ENCODE measurements at regions not wholly inside any gene's neighbourhood (a gene's known extent, or its start where the extent isn't known, plus 50 kb on each side); places are given as distances from the start of the nearest gene placed in this dataset.

DNA sequence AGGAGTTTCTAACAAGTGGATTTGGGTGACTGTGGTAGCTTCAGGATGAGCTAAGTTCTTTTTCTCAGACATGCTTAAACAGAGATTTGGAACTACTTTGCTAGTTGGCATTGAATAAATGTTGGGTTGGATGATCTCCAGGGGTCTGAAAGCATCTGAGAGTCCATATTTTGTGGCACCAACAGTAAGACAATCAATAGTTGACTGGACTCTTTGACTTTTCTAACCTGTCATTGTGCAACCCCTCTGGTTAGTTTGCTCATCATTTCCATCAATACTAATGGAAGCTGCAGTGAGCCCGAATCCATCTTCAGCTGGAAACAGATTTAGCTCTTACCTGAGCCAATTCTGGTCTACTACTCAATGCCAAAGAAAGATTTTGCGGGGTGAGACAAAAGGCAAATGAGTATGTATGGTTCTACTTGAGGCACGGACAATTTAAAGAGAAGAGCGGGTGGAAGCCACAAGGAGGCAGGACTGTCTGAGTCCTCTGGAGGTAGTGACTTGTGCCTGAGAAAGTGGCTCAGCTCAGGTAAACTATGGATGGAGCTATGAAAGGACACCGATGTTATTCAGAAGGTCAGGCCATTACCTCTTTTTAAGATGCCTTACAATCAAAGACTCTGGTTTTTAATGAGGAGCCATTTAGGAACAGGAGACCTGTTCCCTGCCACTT, 118.7 kb downstream of the MID1IP1 start:
- H3K27ac ChIP-seq (ENCODE audit: low read depth in 1 of 2, low read length in 2 of 2) = peak overlapping the region in 1 of 2 donors; percentile 19

More for the DNA sequence above, 118.7 kb downstream of the MID1IP1 start:
- 38% methylated on average over 5 of the region's 5 CpGs for WGBS
- H3K9ac ChIP-seq (ENCODE audit: low read depth in 1 of 2, low read length in 2 of 2) = no peak overlapping the region
- no peak overlapping the region for H3K4me3 ChIP-seq (ENCODE audit: low read depth in 1 of 3, low read length in 3 of 3)
- TF ChIP-seq, protein P1, sequence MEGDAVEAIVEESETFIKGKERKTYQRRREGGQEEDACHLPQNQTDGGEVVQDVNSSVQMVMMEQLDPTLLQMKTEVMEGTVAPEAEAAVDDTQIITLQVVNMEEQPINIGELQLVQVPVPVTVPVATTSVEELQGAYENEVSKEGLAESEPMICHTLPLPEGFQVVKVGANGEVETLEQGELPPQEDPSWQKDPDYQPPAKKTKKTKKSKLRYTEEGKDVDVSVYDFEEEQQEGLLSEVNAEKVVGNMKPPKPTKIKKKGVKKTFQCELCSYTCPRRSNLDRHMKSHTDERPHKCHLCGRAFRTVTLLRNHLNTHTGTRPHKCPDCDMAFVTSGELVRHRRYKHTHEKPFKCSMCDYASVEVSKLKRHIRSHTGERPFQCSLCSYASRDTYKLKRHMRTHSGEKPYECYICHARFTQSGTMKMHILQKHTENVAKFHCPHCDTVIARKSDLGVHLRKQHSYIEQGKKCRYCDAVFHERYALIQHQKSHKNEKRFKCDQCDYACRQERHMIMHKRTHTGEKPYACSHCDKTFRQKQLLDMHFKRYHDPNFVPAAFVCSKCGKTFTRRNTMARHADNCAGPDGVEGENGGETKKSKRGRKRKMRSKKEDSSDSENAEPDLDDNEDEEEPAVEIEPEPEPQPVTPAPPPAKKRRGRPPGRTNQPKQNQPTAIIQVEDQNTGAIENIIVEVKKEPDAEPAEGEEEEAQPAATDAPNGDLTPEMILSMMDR (IDR thresholded peaks at IDR 0.05; ENCODE audit: low read depth, low read length, missing input control) = no peak
- TF ChIP-seq, protein P2, sequence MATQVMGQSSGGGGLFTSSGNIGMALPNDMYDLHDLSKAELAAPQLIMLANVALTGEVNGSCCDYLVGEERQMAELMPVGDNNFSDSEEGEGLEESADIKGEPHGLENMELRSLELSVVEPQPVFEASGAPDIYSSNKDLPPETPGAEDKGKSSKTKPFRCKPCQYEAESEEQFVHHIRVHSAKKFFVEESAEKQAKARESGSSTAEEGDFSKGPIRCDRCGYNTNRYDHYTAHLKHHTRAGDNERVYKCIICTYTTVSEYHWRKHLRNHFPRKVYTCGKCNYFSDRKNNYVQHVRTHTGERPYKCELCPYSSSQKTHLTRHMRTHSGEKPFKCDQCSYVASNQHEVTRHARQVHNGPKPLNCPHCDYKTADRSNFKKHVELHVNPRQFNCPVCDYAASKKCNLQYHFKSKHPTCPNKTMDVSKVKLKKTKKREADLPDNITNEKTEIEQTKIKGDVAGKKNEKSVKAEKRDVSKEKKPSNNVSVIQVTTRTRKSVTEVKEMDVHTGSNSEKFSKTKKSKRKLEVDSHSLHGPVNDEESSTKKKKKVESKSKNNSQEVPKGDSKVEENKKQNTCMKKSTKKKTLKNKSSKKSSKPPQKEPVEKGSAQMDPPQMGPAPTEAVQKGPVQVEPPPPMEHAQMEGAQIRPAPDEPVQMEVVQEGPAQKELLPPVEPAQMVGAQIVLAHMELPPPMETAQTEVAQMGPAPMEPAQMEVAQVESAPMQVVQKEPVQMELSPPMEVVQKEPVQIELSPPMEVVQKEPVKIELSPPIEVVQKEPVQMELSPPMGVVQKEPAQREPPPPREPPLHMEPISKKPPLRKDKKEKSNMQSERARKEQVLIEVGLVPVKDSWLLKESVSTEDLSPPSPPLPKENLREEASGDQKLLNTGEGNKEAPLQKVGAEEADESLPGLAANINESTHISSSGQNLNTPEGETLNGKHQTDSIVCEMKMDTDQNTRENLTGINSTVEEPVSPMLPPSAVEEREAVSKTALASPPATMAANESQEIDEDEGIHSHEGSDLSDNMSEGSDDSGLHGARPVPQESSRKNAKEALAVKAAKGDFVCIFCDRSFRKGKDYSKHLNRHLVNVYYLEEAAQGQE (IDR thresholded peaks at IDR 0.05) = no peak
- TF ChIP-seq, protein P3, sequence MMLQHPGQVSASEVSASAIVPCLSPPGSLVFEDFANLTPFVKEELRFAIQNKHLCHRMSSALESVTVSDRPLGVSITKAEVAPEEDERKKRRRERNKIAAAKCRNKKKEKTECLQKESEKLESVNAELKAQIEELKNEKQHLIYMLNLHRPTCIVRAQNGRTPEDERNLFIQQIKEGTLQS (IDR thresholded peaks at IDR 0.05) = peak; percentile 77
- TF ChIP-seq FOXA1 (IDR thresholded peaks at IDR 0.05) = no peak
- TF ChIP-seq GABPA (IDR thresholded peaks at IDR 0.05 in 1 of 2, conservative IDR thresholded peaks at IDR 0.05 in 1 of 2) = no peak
- peak; percentile 72 for TF ChIP-seq YY1 (IDR thresholded peaks at IDR 0.05)
- no peak for TF ChIP-seq TAF1 (conservative IDR thresholded peaks at IDR 0.05)
- peak; percentile 70 for TF ChIP-seq SP1 (IDR thresholded peaks at IDR 0.05)
- peak; percentile 89 for TF ChIP-seq NR2F2 (IDR thresholded peaks at IDR 0.05)
- peak in 1 of 2 donors; percentile 38 for TF ChIP-seq EGR1 (IDR thresholded peaks at IDR 0.05; ENCODE audit: low read depth in 2 of 2)
- peak; percentile 81 for TF ChIP-seq HNF4G (IDR thresholded peaks at IDR 0.05)
- peak; percentile 13 for TF ChIP-seq FOXA2 (IDR thresholded peaks at IDR 0.05)
- peak; percentile 87 to 96 for TF ChIP-seq HNF4A (conservative IDR thresholded peaks at IDR 0.05)
- TF ChIP-seq RXRA (IDR thresholded peaks at IDR 0.05) = peak; percentile 86 to 90
- TF ChIP-seq RAD21 (IDR thresholded peaks at IDR 0.05) = peak; percentile 39 to 66
- TF ChIP-seq JUND (IDR thresholded peaks at IDR 0.05) = peak; percentile 81 to 85
- TF ChIP-seq, protein P4, sequence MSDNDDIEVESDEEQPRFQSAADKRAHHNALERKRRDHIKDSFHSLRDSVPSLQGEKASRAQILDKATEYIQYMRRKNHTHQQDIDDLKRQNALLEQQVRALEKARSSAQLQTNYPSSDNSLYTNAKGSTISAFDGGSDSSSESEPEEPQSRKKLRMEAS (IDR thresholded peaks at IDR 0.05) = no peak
- TF ChIP-seq, protein P5, sequence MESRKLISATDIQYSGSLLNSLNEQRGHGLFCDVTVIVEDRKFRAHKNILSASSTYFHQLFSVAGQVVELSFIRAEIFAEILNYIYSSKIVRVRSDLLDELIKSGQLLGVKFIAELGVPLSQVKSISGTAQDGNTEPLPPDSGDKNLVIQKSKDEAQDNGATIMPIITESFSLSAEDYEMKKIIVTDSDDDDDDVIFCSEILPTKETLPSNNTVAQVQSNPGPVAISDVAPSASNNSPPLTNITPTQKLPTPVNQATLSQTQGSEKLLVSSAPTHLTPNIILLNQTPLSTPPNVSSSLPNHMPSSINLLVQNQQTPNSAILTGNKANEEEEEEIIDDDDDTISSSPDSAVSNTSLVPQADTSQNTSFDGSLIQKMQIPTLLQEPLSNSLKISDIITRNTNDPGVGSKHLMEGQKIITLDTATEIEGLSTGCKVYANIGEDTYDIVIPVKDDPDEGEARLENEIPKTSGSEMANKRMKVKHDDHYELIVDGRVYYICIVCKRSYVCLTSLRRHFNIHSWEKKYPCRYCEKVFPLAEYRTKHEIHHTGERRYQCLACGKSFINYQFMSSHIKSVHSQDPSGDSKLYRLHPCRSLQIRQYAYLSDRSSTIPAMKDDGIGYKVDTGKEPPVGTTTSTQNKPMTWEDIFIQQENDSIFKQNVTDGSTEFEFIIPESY (IDR thresholded peaks at IDR 0.05) = peak; percentile 41
- H3K4me1 ChIP-seq (ENCODE audit: control insufficient read depth in 4 of 4, insufficient read depth in 4 of 4, low read length in 3 of 4) = peaks cover 7 to 36% (median 31%) of the 10 kb centered on the region in 4 donors
- no peaks in the 10 kb centered on the region for H3K36me3 ChIP-seq (ENCODE audit: control insufficient read depth in 4 of 4, insufficient read depth in 3 of 4, low read depth in 1 of 4, low read length in 3 of 4)
- no peak for DNase-seq (ENCODE audit: low spot score)
- no peaks in the 10 kb centered on the region for H3K9me3 ChIP-seq (ENCODE audit: control insufficient read depth in 4 of 4, low read length in 3 of 4)
- peaks cover 0 to 8% (median 0%) of the 10 kb centered on the region in 4 donors for H3K27me3 ChIP-seq (ENCODE audit: control insufficient read depth in 4 of 4, insufficient read depth in 4 of 4, low read length in 3 of 4)
